Activated CD8-positive, alpha-beta T cell treated with anti-CD3 and anti-CD28 coated beads for 36 hours (primary cell): ENCODE measurements at regions not wholly inside any gene's neighbourhood (a gene's known extent, or its start where the extent isn't known, plus 50 kb on each side); places are given as distances from the start of the nearest gene placed in this dataset.

ENCODE experiments used
- ATAC-seq: fragments of 200-7000 bp; cut with Tn5 transposase; one replicate; pipeline ENCODE4 v1.10.0; 2021; ENCODE audit warnings: mild to moderate bottlenecking, moderate library complexity
- CTCF ChIA-PET: fragments of 350-600 bp; sonication (Branson Sonifier 250); formaldehyde crosslinking; loops from one replicate; lab custom pipeline; 2021; ENCODE audit warnings: antibody characterized with exemption; lab: Charles Lee
- POLR2A ChIA-PET: fragments of 350-600 bp; sonication (Branson Sonifier 250); formaldehyde crosslinking; loops from one replicate; lab custom pipeline; 2021; ENCODE audit warnings: antibody characterized with exemption; lab: Charles Lee
- DNase-seq: peaks from one replicate; pipeline ENCODE4 v3.0.0-alpha.2; 2020
- H3K27ac Mint-ChIP-seq: one replicate; pipeline ENCODE4 v1.8.0; 2021; ENCODE audit warnings: mild to moderate bottlenecking, mixed read lengths
- H3K27me3 Mint-ChIP-seq: one replicate; pipeline ENCODE4 v1.8.0; 2021; ENCODE audit warnings: mixed read lengths
- H3K36me3 Mint-ChIP-seq: one replicate; pipeline ENCODE4 v1.8.0; 2021; ENCODE audit warnings: low read depth, mixed read lengths
- H3K4me1 Mint-ChIP-seq: one replicate; pipeline ENCODE4 v1.8.0; 2021; ENCODE audit warnings: low read depth, mixed read lengths
- H3K4me3 Mint-ChIP-seq: one replicate; pipeline ENCODE4 v1.8.0; 2021; ENCODE audit warnings: mild to moderate bottlenecking, moderate library complexity, mixed read lengths
- H3K9me3 Mint-ChIP-seq: one replicate; pipeline ENCODE4 v1.8.0; 2021; ENCODE audit warnings: mixed read lengths
- CTCF ChIP-seq: fragments of 200-600 bp; IDR thresholded peaks from one replicate; pipeline ENCODE4 v1.8.0; 2022; ENCODE audit warnings: antibody characterized with exemption, mild to moderate bottlenecking
- intact Hi-C: fragments of 100-400 bp; cut with micrococcal nuclease; formaldehyde crosslinking; loops from one replicate; pipeline ENCODE4 v1.10.0; 2022

DNA sequence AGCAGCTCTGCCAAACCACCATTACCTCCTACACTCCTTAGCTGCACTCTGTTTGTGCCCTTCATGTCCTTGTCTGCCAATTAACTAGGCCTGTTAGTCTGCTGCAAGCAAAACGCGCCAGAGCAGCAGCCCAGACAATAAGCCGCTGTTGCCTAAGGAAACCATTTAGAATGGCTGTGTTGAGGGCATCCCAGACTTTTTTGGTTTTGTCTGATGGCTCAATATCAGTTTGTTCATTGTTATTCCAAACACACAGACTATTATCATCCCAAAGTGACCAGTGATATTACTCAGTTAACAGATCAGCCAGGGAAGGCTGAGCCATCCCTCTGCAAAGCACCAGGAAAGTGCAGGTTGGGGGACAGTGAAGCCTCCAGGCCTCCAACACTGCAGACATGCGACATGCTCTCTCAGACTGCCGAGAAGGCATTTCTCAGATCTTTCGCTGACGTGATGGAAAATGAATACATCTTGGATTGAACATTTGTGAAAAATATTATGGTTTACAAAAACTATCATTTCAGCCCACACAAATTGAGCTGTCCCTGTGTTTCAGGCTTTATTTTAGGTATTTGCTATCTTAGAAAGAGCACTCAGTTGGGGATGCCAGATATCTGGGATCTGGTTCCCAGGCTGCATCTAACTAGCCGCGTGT lies 182.0 kb upstream of the HNRNPA3 start:
- Mint-ChIP-seq H3K36me3 (no peaks in the 10 kb centered on the region), H3K4me1 (no peaks in the 10 kb centered on the region), H3K27me3 (peaks cover 4% of the 10 kb centered on the region), H3K9me3 (no peaks in the 10 kb centered on the region), H3K4me3 (no peak overlapping the region), H3K27ac (no peak overlapping the region)
- intact Hi-C loops: no loop called here
- no peak for TF ChIP-seq CTCF
- ChIA-PET POLR2A (no interaction called here), CTCF (interaction anchor here (2.2 kb wide), 1 partner anchor 118 kb away, joined by 7 read pairs; no protein-coding TSS in a partner anchor)
- no peak for ATAC-seq
- no peak for DNase-seq

GRCh38 chr2:177031438-177032180 lies 181.0 kb upstream of the HNRNPA3 start:
- no peak for TF ChIP-seq CTCF
- ATAC-seq: no peak
- POLR2A ChIA-PET: no interaction called here
- Mint-ChIP-seq H3K36me3 (no peaks in the 10 kb centered on the region), H3K4me1 (no peaks in the 10 kb centered on the region), H3K27ac (no peak overlapping the region), H3K27me3 (peaks cover 2% of the 10 kb centered on the region), H3K4me3 (no peak overlapping the region), H3K9me3 (no peaks in the 10 kb centered on the region)
- intact Hi-C loops: no loop called here
- no peak for DNase-seq
- CTCF ChIA-PET: interaction anchor here (0.7 to 2.2 kb wide), 2 partner anchors 87 to 117 kb away, joined by 3 to 7 read pairs; no protein-coding TSS in a partner anchor

- H3K4me3 Mint-ChIP-seq: no peak overlapping the region
- ChIA-PET POLR2A (no interaction called here), CTCF (interaction anchor here (0.8 to 2.2 kb wide), 2 partner anchors 44 to 112 kb away, joined by 4 to 8 read pairs; no protein-coding TSS in a partner anchor)
- H3K4me1 Mint-ChIP-seq: no peaks in the 10 kb centered on the region
- H3K9me3 Mint-ChIP-seq: no peaks in the 10 kb centered on the region
- no peak for ATAC-seq
- no peak overlapping the region for H3K27ac Mint-ChIP-seq
- peaks cover 5% of the 10 kb centered on the region for H3K27me3 Mint-ChIP-seq
- intact Hi-C loops: no loop called here
- no peak for DNase-seq
- H3K36me3 Mint-ChIP-seq: no peaks in the 10 kb centered on the region
- no peak for TF ChIP-seq CTCF
Observed at GRCh38 chr2:177036747-177037146, 175.8 kb upstream of the HNRNPA3 start.

- Mint-ChIP-seq H3K4me1 (no peaks in the 10 kb centered on the region), H3K36me3 (no peaks in the 10 kb centered on the region), H3K27ac (no peak overlapping the region), H3K9me3 (no peaks in the 10 kb centered on the region), H3K4me3 (no peak overlapping the region), H3K27me3 (peaks cover 5% of the 10 kb centered on the region)
- CTCF ChIA-PET: interaction anchor here (0.8 to 2.2 kb wide), 2 partner anchors 43 to 111 kb away, joined by 4 to 8 read pairs; no protein-coding TSS in a partner anchor
- POLR2A ChIA-PET: no interaction called here
- TF ChIP-seq CTCF: no peak
- intact Hi-C loops: no loop called here
- ATAC-seq (no peak), DNase-seq (no peak)
Observed at GRCh38 chr2:177037569-177037968, 175.0 kb upstream of the HNRNPA3 start.
